ENCODE measurements at regions not wholly inside any gene's neighbourhood (a gene's known extent, or its start where the extent isn't known, plus 50 kb on each side); places are given as distances from the start of the nearest gene placed in this dataset.
"Not testable (repeated sequence)": the region's sequence is repeated elsewhere in the genome, so short reads cannot be mapped to it uniquely, and the experiment has no call there.

DNA sequence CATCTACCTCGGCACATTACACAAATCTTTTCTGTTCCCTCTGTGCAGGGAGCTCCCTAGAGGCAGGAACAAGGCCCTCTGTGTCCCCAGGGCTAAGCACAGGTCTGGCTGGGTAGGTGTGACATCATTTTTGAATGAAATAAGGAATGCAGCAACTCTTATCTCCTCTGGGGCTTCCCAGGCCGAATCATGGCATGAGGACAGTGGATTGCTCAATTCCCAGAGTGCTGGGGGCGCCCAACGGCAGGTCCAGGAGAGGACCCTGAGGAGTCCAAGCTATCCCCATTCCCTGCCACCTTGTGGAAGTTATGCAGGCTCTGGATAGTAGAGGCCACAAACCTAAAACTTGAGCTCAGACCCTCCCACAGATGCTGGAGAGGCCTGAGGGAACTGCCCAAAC lies 158.0 kb upstream of the RAB6C start:
- DNase-seq (ENCODE audit: extremely low read depth in 1 of 2, low read depth in 1 of 2) = no peak

DNA sequence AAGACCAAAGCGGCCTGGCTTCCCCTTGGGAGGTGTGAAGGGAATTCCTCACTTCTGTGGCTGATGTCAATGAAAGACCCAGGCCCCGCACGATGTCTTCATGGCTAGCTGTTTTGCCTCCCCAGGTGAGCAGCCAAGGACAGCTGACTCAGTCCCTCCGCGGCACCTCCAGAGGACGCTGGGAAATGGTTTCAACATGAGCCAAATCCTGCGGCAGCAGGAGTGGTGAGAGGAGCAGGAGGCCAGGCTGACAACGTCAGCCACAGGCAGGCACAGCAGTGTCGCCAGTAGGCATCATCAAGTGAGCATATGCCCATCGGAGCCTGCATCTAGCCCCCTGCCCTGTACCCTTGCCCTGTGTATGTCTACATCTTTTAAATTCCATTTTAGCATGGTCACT lies 156.4 kb upstream of the RAB6C start:
- no peak for DNase-seq (ENCODE audit: extremely low read depth in 1 of 2, low read depth in 1 of 2)

DNA sequence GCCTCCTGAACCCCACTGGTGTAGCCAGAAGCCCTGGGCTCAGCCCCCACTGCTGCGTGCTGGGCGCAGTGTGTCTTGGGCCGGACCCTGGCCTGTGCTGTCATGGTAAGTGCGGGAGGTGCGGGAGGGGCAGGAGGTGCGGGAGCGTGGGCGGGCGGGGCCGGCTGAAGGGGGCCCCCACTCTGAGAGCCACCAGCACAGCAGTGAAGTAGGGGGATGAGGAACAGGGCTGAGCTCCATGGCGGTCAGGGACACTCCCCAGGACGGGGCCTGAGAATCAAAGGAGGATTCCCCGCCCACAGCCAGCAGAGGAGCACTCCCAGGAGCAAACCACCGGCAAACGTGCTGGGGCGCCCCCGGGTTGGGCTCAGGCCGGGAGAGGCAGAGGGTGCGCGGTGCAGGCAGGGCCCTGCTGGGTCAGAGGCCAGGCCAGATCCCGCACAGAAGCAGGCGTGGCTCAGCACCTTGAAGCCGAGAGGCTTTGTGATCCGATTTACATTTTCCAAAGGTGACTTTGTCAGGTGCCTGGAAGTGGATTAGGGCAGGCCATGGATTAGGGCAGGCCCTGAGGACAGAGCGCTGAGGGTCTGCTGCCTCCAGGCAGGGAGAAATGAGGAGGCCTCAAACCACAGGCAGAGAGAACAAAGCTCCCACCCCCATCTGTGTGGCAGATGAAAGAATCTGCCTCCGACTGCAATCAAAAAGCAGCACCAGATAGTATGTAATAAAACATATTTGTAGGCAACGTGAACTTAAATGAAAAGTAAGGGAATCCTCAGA lies 152.0 kb upstream of the RAB6C start:
- DNase-seq (ENCODE audit: extremely low read depth in 1 of 2, low read depth in 1 of 2) = no peak

DNA sequence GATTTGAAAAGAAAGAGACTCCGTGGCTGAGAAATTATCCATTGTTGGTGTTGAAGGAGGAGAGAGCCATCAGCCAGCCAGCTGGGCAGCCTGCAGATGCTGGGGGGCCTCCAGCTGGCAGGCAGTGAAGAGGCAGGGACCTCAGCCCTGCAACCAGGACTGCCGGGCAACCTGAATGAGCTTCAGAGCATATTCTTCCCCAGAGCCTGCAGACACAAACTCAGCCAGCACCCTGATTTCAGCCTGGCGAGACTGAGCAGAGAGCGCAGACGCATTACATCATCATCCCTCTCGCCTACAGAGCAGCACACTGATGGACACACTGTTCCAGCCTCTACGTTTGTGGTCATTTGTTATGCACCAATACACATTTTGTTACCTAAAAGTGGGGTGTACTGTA lies 150.7 kb upstream of the RAB6C start:
- no peak for DNase-seq (ENCODE audit: extremely low read depth in 1 of 2, low read depth in 1 of 2)

DNA sequence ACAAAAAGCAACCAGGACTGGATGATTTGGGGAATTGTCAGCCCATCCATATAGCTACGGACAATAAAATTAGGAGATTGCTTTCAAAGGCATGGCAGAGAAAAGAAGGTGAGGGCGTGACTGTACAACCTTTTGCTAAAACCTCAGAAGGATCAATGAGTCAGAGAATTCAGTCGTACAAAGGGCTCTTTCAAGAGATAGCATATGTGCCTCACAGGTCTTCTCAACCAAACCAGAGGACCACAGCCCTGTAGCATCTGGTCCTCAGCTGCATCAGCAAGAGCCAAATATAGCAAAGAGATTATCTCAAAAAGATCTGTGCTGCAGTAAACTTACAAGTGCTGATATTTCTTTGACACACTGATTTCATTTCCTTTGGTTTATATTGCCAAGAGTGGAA lies 149.9 kb upstream of the RAB6C start:
- no peak for DNase-seq (ENCODE audit: extremely low read depth in 1 of 2, low read depth in 1 of 2)

DNA sequence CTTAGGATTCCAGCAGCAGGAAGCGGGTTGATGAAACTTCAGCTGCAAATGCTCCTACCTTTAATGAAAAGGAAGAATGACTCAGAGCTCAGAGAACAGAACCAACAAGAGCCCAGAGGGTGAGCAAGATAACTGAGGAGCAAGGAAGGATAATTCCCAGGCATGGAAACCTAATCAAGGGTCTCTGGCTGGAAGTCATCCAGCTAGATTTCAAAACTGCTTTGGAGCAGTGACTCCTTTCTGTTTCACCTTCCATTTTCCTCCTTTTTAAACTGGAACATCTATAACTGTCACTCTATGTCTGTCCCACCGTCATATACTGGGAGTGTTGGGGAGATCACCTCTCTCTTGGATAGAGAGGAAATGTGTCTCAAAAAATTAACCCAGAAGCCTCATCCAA lies 148.4 kb upstream of the RAB6C start:
- no peak for DNase-seq (ENCODE audit: extremely low read depth in 1 of 2, low read depth in 1 of 2)

DNA sequence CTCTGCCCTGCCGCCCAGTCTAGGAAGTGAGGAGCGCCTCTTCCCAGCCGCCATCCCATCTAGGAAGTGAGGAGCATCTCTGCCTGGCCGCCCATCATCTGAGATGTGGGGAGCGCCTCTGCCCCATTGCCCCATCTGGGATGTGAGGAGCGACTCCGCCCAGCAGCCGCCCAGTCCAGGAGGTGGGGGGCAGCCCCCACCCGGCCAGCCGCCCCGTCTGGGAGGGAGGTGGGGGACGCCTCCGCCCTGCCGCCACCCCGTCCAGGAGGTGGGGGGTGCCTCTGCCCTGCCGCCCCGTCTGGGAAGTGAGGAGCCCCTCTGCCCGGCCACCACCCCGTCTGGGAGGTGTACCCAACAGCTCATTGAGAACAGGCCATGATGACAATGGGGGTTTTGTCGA lies 146.0 kb upstream of the RAB6C start:
- not testable (repeated sequence) for DNase-seq (ENCODE audit: extremely low read depth in 1 of 2, low read depth in 1 of 2)

DNA sequence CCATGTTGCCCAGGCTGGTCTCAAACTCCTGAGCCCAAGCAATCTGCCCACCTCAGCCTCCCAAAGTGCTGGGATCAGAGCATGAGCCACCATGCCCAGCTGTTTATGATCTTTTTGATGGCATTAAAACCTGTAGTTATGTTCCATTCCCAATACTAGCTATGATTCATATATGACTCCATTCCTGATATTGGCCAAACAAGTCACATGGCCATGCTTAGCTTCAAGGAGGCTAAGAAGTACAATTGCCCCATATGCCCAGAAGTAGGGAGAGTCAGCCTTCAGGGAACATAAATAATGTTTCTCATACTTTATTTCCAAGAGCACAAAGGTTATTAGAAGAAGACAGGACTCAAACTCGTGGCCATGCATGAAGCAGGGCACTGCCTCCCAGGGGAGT lies 132.4 kb upstream of the RAB6C start:
- DNase-seq (ENCODE audit: extremely low read depth in 1 of 2, low read depth in 1 of 2) = no peak

DNA sequence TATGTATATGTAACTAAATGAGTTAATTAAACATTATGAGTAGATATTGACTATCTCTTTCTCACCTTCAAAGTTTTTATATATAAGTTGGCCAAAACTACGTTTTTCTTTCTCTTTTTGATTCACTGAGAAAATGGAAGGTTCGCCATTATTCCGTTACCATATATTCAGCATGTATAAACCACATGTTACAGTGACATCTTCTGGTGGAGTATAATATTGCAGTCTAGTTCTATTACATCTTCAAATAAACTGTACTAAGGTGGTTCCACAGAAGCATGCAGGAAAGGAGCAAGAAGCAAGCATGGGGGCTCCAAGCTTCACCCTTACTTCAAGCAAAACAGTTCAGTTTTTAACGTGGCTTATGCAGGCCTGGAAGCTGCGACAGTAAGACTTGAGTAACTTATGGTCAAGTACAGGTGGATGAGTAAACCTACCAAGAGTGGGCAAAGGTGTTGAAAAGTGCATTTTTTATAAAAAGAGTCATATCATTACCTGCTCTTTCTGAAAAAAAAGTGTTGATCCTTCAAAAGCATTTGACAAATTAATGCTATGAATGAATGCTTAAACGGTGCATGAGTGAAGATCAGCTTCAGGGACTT lies 129.8 kb upstream of the RAB6C start:
- no peak for DNase-seq (ENCODE audit: extremely low read depth in 1 of 2, low read depth in 1 of 2)

DNA sequence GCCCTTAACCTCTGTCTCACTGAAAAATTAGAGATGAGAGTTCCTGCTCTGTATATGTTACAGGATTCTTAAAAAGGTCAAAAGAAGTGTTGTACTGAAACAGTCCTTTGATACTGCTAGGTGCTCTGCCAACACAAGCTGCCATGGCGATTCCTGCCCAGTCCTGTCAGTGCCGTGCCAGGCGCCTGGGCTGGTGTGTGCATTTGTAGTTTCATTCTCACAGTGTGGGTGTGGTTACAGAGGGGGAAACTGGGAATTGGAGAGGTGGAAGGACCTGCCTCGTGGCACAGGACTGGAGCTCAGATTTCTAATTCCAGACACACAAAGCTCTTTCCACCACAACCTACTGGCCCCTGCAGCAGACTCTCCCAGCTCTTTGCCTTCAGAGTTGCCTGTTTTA lies 122.3 kb upstream of the RAB6C start:
- no peak for DNase-seq (ENCODE audit: extremely low read depth in 1 of 2, low read depth in 1 of 2)

DNA sequence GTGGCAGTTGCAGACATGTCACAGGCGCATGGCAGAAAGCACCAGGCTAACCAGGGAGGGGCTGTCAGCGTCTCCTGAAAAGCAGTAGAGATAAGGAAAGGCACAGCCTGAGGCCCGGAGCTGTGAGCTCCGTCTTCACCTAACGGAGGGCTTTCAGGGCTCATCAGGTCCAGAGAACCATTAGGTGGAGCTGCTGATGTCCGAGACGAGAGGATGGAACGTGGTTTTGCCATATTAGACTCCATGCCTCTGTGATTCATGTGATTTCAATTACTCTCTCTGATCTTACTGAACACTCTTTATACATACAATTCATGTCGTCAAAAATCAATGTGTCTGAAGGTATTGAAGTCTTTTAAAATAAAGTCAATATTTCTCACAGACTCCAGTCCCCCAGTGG lies 120.3 kb upstream of the RAB6C start:
- no peak for DNase-seq (ENCODE audit: extremely low read depth in 1 of 2, low read depth in 1 of 2)

DNA sequence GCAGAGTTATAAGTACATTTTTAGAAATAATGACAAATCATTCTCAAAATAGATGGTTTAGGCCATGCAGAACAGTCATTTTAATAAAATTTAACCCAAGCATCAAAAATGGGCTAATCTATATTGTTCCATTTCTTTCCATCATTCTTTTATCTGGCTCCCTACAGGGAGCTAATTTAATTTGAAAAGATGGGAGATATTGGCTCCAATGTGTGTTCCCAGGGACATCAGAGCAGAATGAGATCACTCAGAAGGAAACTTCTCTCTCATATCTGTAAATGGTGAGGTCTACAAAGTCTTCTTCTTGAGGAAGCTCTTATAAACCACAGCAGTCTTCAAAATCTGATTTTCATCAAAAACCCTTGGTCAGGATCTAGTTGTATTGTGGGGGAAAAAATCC lies 119.4 kb upstream of the RAB6C start:
- DNase-seq (ENCODE audit: extremely low read depth in 1 of 2, low read depth in 1 of 2) = no peak

DNA sequence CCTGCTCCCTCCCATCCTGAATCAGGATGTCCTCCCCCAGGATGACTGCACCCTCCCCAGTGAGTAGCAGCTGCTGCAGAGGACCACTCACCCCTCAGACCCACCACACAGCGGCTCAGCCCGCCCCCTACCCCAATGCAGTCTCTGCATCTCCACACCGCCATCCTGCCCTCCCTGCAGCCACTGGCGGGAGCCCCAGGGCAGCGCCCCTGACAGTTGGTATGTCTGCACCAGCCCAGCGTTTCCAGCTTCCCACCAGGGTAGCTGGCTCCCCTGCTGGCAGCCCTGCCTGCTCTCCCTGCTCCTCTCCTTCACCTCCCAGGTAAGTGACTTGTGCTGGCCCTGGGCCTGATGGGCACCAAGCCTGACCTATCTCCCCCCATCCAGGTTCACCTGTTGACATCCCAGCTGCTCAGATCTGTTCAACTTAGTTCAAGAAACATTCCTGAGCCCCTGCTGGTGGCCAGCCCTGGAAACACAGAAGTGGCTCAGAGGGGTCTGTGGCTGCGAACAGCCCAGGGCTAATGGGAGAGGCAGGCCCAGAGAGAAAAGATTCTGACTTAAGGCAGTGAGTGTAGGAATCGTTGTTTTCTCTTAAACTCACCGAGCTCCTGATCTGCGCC lies 117.7 kb upstream of the RAB6C start:
- no peak for DNase-seq (ENCODE audit: extremely low read depth in 1 of 2, low read depth in 1 of 2)

DNA sequence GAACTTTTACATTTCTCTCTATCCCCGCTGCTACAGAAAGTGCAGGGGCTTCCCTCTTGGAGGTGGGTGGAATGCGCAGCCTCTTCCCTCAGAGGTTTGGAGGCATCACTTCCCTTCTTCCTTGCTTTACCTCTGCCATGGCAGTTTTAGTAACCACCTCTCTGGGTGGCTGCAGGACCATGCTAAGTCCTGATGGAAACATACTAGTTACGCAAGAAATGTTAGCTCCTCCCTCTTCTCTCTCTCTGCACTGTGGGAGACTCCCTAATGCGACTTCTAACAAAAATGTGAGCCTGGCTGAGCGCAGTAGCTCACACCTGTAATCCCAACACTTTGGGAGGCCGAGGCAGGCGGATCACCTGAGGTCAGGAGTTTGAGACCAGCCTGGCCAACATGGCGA lies 116.8 kb upstream of the RAB6C start:
- no peak for DNase-seq (ENCODE audit: extremely low read depth in 1 of 2, low read depth in 1 of 2)

DNA sequence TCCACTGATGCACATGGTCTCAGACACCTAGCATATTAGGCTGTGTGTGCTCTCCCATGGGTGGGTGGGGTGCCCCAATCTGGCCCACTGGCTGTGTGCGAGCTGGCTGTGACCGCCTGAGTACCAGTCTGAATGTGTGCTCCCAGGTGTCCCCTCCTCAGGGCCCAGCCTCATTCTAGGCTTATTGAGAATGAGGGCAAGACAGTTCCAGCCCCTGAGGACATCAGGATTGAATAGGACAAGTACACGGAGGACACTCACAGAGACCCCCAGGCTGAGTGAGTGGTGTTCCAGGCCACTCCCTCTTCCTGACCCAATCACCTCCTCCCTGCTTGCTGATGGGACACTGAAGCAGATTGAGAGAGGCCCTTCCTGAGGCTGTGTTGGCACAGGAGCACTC lies 116.1 kb upstream of the RAB6C start:
- no peak for DNase-seq (ENCODE audit: extremely low read depth in 1 of 2, low read depth in 1 of 2)

DNA sequence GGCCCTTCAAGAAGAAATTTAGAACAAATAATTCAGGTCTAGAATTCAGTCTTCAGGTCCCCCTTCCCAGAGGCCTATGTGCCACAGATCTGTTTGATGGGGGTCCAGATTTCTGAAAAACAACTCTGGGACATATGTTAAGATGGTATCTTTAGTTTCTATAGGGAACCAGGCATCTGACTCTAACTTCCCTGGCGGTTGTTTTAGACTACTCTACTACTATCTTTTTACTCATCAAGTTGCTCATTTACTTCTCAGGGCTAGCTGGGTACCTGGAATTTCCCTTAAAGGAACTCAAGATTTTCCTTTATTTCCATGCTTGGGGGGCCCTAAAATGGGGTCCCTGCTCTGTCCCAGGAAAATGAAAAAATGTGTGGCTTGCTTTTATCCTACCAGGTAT lies 114.7 kb upstream of the RAB6C start:
- no peak for DNase-seq (ENCODE audit: extremely low read depth in 1 of 2, low read depth in 1 of 2)

DNA sequence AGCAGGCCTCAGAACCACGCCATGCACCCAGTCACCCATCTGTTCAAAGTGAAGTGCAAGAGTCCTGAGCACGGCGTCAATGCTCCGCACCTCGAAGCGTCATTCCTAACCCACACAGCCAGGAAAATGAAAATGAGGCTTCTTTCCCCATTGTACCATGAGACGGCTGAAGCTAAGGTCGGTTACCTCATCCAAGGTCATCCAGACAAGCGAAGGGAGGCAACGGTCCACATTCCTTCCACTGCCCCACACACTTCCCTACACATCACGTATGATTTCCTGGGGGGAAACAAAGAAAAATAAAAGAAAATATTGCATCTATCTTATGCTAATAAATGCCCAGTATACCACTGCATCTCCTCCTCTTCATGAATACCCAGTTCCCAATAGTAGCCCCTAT lies 113.5 kb upstream of the RAB6C start:
- no peak for DNase-seq (ENCODE audit: extremely low read depth in 1 of 2, low read depth in 1 of 2)

DNA sequence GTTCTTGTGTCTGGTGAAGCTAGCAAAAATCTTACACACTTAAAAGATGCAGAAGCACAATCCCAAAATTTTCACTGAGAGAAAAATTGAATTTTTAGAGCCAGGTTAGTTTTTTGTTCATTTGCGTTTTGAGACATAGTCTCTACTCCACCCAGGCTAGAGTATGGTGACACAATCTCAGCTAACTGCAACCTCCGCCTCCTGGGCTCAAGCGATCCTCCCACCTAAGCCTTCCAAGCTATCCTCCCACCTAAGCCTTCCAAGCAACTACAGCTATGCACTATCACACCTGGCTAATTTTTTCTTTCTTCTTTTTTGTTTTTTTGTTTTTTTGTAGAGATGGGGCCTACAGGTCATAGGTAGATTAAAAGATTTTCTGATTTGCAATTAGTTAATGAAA lies 113.1 kb upstream of the RAB6C start:
- no peak for DNase-seq (ENCODE audit: extremely low read depth in 1 of 2, low read depth in 1 of 2)

DNA sequence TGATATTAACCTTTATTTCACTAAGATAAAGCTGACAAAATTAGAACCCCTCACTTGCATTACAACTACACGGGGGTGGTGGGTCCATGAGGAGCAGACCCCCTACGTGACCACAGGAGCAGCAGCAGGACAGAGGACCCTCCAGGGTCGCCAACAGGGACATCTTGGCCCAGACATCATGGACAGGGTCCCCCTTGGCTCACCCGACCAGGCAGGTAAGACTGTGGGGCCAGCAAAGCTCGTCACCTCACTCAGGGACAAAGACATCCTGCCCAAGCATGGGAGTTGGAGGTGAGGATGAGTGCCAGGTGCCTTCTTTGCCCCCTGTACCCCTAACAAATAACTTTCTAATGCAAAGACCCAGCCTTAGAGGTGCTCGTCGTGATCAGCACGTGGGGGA lies 111.3 kb upstream of the RAB6C start:
- no peak for DNase-seq (ENCODE audit: extremely low read depth in 1 of 2, low read depth in 1 of 2)

DNA sequence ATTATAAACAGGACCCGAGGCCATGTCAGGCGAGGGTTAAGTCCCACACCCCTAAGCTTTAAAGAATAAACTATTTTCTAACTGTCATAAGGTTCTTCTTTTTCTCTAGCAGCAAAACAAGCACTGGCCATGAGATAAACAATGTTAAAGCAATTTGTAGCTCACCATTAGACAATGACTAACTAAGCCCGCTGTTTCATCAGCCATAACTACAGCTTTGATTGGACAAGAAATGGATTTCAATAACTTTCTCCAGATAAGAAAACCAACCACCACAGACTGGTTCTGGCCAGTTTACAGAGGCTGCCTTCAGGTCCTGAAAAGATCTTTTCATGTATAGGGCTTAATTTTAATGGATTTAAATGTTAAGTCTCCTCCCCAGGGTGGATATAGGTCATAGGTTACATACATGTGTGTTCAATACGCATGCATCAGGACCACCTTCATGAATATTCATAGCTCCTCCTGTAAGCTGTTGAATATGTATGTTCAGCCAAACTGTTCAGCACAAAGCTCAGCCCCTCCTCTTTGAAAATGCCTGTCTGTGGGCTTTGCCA lies 108.7 kb upstream of the RAB6C start:
- DNase-seq (ENCODE audit: extremely low read depth in 1 of 2, low read depth in 1 of 2) = no peak

DNA sequence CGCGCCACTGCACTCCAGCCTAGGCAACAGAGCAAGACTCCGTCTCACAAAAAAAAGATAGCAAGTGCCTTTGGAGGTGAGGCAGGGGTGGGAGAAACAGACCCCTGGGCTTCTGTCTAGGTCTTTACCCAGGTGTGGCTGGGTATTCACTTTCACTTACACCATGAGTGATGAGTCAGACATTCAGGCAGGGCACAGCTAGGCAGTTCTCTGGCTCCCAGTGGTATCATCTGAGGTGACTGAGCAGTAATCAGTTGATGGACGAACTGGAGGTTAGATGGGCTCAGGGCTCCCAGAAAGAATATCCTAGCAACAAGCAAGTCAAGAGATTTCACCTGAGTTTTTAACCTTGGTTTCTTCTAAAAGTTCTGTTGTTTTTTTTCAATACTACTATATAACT lies 107.0 kb upstream of the RAB6C start:
- no peak for DNase-seq (ENCODE audit: extremely low read depth in 1 of 2, low read depth in 1 of 2)

DNA sequence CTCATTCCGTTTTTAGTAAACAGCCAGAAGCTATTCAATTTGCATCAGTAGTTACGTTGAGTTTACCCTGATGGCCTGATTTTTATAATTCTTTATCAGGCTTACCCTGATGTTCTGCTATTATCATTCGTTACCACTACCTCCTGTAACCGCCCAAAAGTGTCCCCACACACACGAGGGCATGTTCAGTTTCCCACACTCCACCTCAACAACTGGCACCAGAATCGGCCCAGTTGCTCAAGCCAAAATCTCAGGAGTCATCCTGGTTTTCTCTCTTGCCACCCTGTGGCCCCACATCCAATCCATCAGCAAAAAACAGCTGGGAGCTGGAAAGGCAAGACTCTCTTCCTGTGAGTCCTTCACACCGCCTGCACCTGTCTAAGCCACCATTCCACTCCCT lies 102.9 kb upstream of the RAB6C start:
- no peak for DNase-seq (ENCODE audit: extremely low read depth in 1 of 2, low read depth in 1 of 2)

Measured in stimulated activated CD8-positive, alpha-beta memory T cell treated with anti-CD3 and anti-CD28 coated beads, Interleukin-7, amount 100 ng/mL, for 48 hours (primary cell).